ENCODE measurements at regions not wholly inside any gene's neighbourhood (a gene's known extent, or its start where the extent isn't known, plus 50 kb on each side); places are given as distances from the start of the nearest gene placed in this dataset.

DNA sequence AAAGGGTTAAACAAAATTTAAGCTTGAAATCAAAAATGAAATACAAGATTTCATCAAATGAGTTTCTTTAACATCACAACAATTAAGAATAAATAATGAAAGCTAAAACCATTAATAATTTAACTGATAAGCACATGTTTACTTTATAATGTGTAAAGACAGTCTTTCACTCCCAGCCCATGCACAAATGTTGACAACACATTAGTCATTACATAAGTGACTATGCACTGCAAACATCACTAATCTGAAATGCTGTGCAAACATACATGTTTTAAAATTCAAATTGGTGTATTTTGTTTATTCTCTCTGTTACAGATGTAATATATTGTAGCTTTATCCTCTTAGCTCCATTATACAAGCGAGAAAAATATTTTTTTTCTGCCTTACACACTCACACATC, 220.6 kb upstream of the CPXCR1 start:
- Mint-ChIP-seq H3K9me3 (ENCODE audit: low read depth) (no peaks in the 10 kb centered on the region), H3K27ac (no peak overlapping the region), H3K4me1 (no peaks in the 10 kb centered on the region), H3K27me3 (no peaks in the 10 kb centered on the region), H3K36me3 (ENCODE audit: low read depth) (no peaks in the 10 kb centered on the region), H3K4me3 (no peak overlapping the region)
- intact Hi-C loops (cut with DNase I, micrococcal nuclease) = no loop called here
- CTCF ChIA-PET = no interaction called here
- DNase-seq (no peak), ATAC-seq (no peak)
- POLR2A ChIA-PET = no interaction called here

DNA sequence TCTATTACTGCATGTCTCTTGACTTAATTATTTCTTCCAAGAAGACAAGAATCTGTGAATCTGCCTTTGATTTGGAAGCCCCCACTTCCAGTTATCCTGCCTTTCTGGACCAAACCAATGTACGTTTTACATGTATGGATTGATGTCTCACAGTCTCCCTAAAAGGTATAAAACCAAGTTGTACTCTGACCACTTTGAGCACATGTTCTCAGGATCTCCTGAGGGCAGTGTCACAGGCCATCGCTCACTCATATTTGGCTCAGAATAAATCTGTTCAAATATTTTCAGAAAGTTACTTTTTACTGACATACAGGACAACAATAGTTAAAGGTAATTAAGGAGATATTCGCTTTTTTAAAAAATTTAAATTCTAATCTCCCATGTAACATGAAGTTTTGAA, 188.6 kb upstream of the CPXCR1 start:
- no peak overlapping the region for H3K27ac Mint-ChIP-seq
- H3K9me3 Mint-ChIP-seq (ENCODE audit: low read depth) = no peaks in the 10 kb centered on the region
- ChIA-PET CTCF (no interaction called here), POLR2A (no interaction called here)
- no peaks in the 10 kb centered on the region for H3K36me3 Mint-ChIP-seq (ENCODE audit: low read depth)
- DNase-seq = no peak
- intact Hi-C loops (cut with DNase I, micrococcal nuclease) = no loop called here
- H3K4me1 Mint-ChIP-seq = no peaks in the 10 kb centered on the region
- H3K27me3 Mint-ChIP-seq = no peaks in the 10 kb centered on the region
- H3K4me3 Mint-ChIP-seq = no peak overlapping the region
- ATAC-seq = no peak

DNA sequence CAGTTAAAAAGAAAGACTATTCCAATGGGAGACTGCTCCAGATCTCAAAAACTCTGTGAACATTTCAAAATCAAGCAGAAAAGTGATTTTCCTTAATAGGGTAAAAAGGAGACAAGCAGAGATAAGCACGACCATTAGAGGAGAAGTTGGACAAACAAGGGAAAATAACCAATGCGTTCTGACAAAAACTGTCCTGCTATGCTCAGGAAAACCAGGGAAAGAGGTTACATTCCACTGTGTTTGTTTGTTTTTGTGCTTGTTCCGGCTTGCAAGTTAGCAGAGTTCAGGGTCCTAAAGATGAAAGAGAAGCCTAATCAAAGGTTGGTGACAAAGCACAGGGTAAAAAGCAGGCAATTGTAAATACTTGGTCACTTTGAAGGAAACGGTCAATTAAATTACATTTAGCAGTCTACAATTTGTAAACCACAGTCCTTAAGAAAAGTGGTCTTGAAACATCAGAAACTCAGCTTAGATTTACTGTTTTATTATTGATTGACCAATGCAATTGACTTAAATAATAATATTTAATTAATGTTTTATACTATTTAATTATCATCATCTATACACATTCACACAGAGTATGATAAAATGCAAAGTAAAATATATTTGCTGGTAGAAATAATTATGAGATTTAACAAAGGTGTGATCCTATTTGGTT, 186.2 kb upstream of the CPXCR1 start:
- H3K4me3 Mint-ChIP-seq = no peak overlapping the region
- H3K27ac Mint-ChIP-seq = no peak overlapping the region
- DNase-seq (no peak), ATAC-seq (no peak)
- no peaks in the 10 kb centered on the region for H3K27me3 Mint-ChIP-seq
- intact Hi-C loops (cut with DNase I, micrococcal nuclease) = no loop called here
- H3K9me3 Mint-ChIP-seq (ENCODE audit: low read depth) = no peaks in the 10 kb centered on the region
- POLR2A ChIA-PET = no interaction called here
- CTCF ChIA-PET = no interaction called here
- H3K36me3 Mint-ChIP-seq (ENCODE audit: low read depth) = no peaks in the 10 kb centered on the region
- no peaks in the 10 kb centered on the region for H3K4me1 Mint-ChIP-seq

DNA sequence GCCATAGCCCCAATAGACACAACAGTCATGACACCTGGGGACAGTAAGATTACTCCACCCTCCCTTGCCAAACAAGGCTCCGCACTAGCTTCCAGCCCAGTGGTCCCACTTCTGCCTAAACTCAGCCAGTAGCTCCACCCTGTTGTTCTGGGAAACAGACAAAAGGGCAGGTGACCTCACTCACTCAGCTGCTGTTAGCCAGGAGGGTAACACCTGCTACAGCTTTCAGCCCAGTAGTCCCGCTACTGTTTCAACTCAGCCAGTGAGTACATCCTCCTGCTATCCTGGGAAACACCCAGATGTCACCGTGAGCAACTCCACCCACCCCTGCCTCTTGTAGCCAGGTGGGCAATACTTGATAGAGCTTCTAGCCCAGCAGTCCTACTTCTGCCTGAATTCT, 162.7 kb upstream of the CPXCR1 start:
- no peak for DNase-seq
- H3K9me3 Mint-ChIP-seq (ENCODE audit: low read depth) = peaks cover 6% of the 10 kb centered on the region
- intact Hi-C loops (cut with DNase I, micrococcal nuclease) = no loop called here
- no peak for ATAC-seq
- CTCF ChIA-PET = no interaction called here
- no peaks in the 10 kb centered on the region for H3K27me3 Mint-ChIP-seq
- no peaks in the 10 kb centered on the region for H3K36me3 Mint-ChIP-seq (ENCODE audit: low read depth)
- POLR2A ChIA-PET = no interaction called here
- no peak overlapping the region for H3K4me3 Mint-ChIP-seq
- no peaks in the 10 kb centered on the region for H3K4me1 Mint-ChIP-seq
- H3K27ac Mint-ChIP-seq = no peak overlapping the region

DNA sequence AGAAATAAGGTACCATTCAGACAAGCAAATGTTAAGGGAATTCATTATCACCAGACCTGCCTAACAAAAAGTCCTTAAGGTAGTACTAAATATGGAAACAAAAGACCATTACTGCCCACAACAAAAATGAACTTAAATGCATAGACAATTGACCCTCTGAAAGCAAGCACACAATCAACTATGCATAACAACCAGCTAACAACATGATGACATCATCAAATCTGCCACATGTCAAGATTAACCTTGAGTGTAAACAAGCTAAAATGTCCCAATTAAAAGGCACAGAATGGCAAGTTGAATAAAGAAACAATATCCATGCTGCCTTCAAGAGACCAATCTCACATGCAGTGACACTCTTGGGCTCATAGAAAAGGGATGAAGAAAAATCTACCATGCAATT, 160.7 kb upstream of the CPXCR1 start:
- Mint-ChIP-seq H3K4me1 (no peaks in the 10 kb centered on the region), H3K9me3 (ENCODE audit: low read depth) (peaks cover 6% of the 10 kb centered on the region), H3K36me3 (ENCODE audit: low read depth) (no peaks in the 10 kb centered on the region), H3K27me3 (no peaks in the 10 kb centered on the region), H3K4me3 (no peak overlapping the region), H3K27ac (no peak overlapping the region)
- no peak for ATAC-seq
- ChIA-PET CTCF (no interaction called here), POLR2A (no interaction called here)
- DNase-seq = no peak
- intact Hi-C loops (cut with DNase I, micrococcal nuclease) = no loop called here

DNA sequence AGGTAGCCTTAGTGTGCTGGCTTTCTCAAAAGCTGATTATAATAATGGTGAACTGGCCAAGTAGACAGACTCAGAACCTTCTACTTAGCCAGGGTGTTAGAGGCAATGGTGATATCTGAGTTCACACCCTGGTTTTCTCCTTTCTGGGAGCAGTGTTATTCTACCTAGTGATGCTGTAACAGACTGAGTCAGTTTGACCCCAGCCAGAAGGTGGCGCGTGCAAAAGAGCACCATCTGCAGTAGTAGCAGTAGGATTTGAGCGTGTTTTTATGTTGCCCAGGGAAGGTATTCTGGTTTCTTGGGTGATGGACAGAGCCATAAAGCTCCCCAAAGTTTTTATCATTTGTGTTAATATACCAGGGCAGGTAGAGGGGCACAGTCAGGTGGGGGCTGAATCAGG, 143.8 kb upstream of the CPXCR1 start:
- intact Hi-C loops (cut with DNase I, micrococcal nuclease) = no loop called here
- Mint-ChIP-seq H3K4me1 (no peaks in the 10 kb centered on the region), H3K27me3 (no peaks in the 10 kb centered on the region), H3K36me3 (ENCODE audit: low read depth) (no peaks in the 10 kb centered on the region), H3K9me3 (ENCODE audit: low read depth) (peaks cover 8% of the 10 kb centered on the region), H3K27ac (no peak overlapping the region), H3K4me3 (no peak overlapping the region)
- POLR2A ChIA-PET = no interaction called here
- CTCF ChIA-PET = no interaction called here
- ATAC-seq (no peak), DNase-seq (no peak)

DNA sequence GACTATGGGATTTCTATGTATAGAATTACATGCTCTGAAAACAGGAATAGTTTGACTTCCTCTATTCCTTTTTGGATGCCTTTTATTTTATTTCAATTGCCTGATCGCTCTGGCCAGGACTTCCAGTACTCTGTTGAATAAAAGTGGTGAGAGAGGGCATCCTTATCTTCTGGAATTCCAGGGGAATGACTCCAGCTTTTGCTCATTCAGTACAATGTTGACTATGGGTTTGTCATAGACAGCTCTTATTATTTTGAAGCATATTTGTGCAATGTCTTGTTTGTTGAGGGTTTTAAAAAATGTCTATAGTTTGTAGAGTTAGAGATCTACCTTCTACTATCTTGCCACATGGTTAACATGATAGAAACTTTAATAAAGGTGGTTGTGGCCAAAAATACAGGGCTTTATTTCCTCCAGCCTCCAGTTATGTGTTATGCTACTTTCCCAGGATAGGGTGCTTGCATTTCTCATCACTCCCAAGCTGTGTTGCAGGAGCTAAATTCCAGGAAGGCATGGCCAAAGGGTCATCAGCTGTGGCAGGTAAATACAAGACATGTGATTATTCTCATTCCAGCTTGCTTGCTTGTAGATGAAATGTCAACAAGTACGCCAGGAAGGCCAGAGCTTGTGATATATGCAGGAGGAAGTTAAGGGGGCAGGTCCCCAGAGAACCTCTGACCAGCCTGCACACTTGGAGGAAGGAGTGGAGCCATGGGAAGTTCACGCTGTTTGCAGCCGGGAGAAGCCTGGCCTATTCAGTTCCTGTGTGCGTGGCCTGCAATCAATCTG, 142.4 kb upstream of the CPXCR1 start:
- no peaks in the 10 kb centered on the region for H3K4me1 Mint-ChIP-seq
- H3K4me3 Mint-ChIP-seq = no peak overlapping the region
- ChIA-PET POLR2A (no interaction called here), CTCF (no interaction called here)
- ATAC-seq (no peak), DNase-seq (no peak)
- peaks cover 5% of the 10 kb centered on the region for H3K9me3 Mint-ChIP-seq (ENCODE audit: low read depth)
- H3K27ac Mint-ChIP-seq = no peak overlapping the region
- intact Hi-C loops (cut with DNase I, micrococcal nuclease) = no loop called here
- H3K36me3 Mint-ChIP-seq (ENCODE audit: low read depth) = no peaks in the 10 kb centered on the region
- no peaks in the 10 kb centered on the region for H3K27me3 Mint-ChIP-seq

DNA sequence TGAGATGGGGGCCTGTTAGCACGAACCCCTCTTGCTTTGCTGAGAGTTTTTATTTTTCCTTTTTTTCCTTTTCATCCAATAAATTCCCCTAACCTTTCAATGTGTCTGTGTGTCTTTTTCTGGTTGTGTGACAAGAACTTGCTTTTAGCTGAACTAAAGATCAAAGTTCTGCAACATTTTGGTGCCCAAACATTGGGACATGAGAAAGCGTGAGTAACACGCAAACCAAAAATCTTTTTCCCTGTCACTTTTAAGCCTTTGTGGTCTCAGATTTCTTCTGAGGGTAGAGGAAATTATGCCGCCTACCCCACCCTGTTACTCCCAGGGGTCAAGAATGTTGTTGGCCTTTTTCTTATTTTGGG, 141.8 kb upstream of the CPXCR1 start:
- POLR2A ChIA-PET = no interaction called here
- Mint-ChIP-seq H3K27me3 (no peaks in the 10 kb centered on the region), H3K36me3 (ENCODE audit: low read depth) (no peaks in the 10 kb centered on the region), H3K4me1 (no peaks in the 10 kb centered on the region), H3K27ac (no peak overlapping the region), H3K9me3 (ENCODE audit: low read depth) (no peaks in the 10 kb centered on the region), H3K4me3 (no peak overlapping the region)
- intact Hi-C loops (cut with DNase I, micrococcal nuclease) = no loop called here
- DNase-seq (no peak), ATAC-seq (no peak)
- CTCF ChIA-PET = no interaction called here

DNA sequence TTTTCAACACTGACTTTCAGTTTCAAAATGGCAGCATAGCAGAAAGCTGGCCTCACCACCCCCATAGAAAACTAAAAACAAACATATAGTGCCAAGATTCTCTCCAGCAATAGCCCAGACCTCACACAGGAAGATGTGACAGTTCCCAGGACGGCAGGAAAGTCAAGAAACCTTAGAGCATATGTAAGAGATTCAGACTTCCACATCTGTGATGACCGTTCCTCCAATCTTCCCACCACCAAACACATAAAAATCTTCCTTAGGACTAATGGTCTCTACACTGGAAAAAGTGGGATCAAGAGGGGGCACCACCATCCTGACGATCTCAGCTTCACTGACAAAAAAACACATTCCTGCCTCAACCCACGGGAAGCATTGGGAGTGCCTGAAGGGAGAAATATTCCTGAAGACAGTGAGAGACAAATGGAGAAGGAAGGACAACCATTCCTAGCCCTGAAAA, 134.1 kb upstream of the CPXCR1 start:
- ChIA-PET CTCF (no interaction called here), POLR2A (no interaction called here)
- no peaks in the 10 kb centered on the region for H3K36me3 Mint-ChIP-seq (ENCODE audit: low read depth)
- ATAC-seq (no peak), DNase-seq (no peak)
- H3K4me3 Mint-ChIP-seq = no peak overlapping the region
- no peaks in the 10 kb centered on the region for H3K4me1 Mint-ChIP-seq
- intact Hi-C loops (cut with DNase I, micrococcal nuclease) = no loop called here
- H3K27ac Mint-ChIP-seq = no peak overlapping the region
- no peaks in the 10 kb centered on the region for H3K9me3 Mint-ChIP-seq (ENCODE audit: low read depth)
- no peaks in the 10 kb centered on the region for H3K27me3 Mint-ChIP-seq

DNA sequence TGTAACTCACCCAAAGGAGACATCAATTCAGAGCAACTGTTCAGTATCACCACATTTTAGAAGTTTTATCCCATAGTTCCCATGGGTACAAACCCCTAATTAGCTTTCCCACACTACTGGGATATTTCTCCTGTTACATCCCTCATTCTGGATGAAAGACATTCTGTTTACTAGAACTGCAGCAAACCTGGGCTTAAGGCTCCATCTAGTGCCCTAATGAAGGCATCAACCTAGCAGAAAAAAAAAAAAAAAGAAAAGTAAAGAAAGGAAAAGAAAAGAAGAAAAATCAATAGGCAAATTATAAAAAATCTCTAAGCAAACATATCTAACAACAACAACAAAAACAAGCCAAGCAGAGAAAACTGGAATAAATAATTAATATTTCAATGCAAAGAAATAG, 133.7 kb upstream of the CPXCR1 start:
- ChIA-PET CTCF (no interaction called here), POLR2A (no interaction called here)
- DNase-seq (no peak), ATAC-seq (no peak)
- intact Hi-C loops (cut with DNase I, micrococcal nuclease) = no loop called here
- Mint-ChIP-seq H3K27me3 (no peaks in the 10 kb centered on the region), H3K9me3 (ENCODE audit: low read depth) (no peaks in the 10 kb centered on the region), H3K4me1 (no peaks in the 10 kb centered on the region), H3K36me3 (ENCODE audit: low read depth) (no peaks in the 10 kb centered on the region), H3K4me3 (no peak overlapping the region), H3K27ac (no peak overlapping the region)

DNA sequence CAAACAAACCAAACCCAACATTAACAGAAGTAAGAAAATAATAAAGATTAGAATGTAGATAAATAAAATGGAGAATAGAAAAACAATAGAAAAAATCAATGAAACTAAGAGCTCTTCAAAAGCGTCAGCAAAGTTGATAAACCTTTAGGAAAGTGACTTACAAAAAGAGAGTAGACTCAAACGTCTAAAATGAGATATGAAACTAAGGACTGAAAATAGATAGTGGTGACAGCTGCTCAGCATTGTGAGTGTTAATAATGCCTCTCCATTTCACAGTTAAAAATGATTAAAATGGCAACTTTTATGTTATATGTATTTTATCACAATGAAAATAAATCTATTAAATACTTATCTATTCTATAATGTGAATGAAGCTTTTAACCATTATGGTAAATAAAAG, 125.7 kb upstream of the CPXCR1 start:
- intact Hi-C loops (cut with DNase I, micrococcal nuclease) = no loop called here
- DNase-seq = no peak
- H3K36me3 Mint-ChIP-seq (ENCODE audit: low read depth) = no peaks in the 10 kb centered on the region
- no peaks in the 10 kb centered on the region for H3K9me3 Mint-ChIP-seq (ENCODE audit: low read depth)
- H3K27ac Mint-ChIP-seq = no peak overlapping the region
- no peak for ATAC-seq
- POLR2A ChIA-PET = no interaction called here
- CTCF ChIA-PET = interaction anchor here (0.7 kb wide), 1 partner anchor 12 kb away, joined by 3 read pairs; no protein-coding TSS in a partner anchor
- H3K4me1 Mint-ChIP-seq = no peaks in the 10 kb centered on the region
- H3K4me3 Mint-ChIP-seq = no peak overlapping the region
- no peaks in the 10 kb centered on the region for H3K27me3 Mint-ChIP-seq

DNA sequence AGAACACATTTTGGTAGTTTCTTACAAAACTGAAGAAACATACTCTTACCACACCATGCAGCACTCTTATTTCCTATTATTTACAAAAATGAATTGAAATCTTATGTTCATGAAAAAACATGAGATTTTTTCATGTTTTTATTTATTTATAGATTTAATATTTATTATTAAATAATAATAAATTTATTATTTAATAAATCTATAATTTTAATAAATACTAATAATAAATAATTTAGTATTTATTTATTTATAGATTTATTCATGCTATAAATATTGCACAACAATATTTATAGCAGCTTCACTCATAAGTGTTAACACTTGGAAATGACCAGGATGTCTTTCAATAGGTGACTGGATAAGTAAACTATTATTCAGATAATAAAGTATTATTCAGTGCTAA, 91.6 kb upstream of the CPXCR1 start:
- ATAC-seq (no peak), DNase-seq (no peak)
- H3K36me3 Mint-ChIP-seq (ENCODE audit: low read depth) = no peaks in the 10 kb centered on the region
- no peak overlapping the region for H3K27ac Mint-ChIP-seq
- intact Hi-C loops (cut with DNase I, micrococcal nuclease) = no loop called here
- POLR2A ChIA-PET = no interaction called here
- CTCF ChIA-PET = no interaction called here
- peaks cover 2% of the 10 kb centered on the region for H3K9me3 Mint-ChIP-seq (ENCODE audit: low read depth)
- H3K4me3 Mint-ChIP-seq = no peak overlapping the region
- no peaks in the 10 kb centered on the region for H3K27me3 Mint-ChIP-seq
- H3K4me1 Mint-ChIP-seq = no peaks in the 10 kb centered on the region
